A549 (cell line): ENCODE measurements at regions not wholly inside any gene's neighbourhood (a gene's known extent, or its start where the extent isn't known, plus 50 kb on each side); places are given as distances from the start of the nearest gene placed in this dataset.

Experiments used
- MAZ ChIP-seq: fragments of 150-350 bp; IDR thresholded peaks from 2 replicates; pipeline ENCODE4 v1.6.1; 2014; ENCODE audit warnings: antibody characterized with exemption, low read depth, low read length, borderline replicate concordance
- POLR2A ChIP-seq: IDR thresholded peaks from 2 replicates; pipeline ENCODE4 v1.6.1; 2012; ENCODE audit warnings: mild to moderate bottlenecking, low read length
- TF ChIP-seq, protein P1 (sequence below): fragments of >200 bp; sonication (Bioruptor Twin); formaldehyde crosslinking; IDR thresholded peaks from 3 replicates; pipeline ENCODE4 v1.5.1; 2016
- TF ChIP-seq, protein P2 (sequence below): IDR thresholded peaks from 2 replicates; pipeline ENCODE4 v1.6.1; 2012

DNA sequence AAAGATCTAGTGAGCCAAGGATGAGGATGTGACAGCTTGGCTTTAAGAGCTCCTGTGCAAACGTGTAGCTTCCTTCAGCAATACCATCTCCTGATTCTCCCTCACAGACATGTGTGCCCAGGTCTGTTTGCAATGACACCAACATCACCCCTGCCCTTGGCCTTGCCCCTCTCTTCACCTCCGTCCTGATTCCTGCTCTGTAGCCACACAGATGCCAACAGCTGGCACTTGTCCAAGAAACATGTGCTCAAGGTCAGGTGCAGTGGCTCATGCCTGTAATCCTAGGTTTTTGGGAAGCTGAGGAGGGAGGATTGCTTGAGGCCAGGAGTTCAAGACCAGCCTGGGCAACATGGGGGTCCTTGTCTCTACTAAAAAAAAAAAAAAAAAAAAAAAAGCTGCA, 103.8 kb upstream of the CRHR1 start:
- TF ChIP-seq, protein P1, sequence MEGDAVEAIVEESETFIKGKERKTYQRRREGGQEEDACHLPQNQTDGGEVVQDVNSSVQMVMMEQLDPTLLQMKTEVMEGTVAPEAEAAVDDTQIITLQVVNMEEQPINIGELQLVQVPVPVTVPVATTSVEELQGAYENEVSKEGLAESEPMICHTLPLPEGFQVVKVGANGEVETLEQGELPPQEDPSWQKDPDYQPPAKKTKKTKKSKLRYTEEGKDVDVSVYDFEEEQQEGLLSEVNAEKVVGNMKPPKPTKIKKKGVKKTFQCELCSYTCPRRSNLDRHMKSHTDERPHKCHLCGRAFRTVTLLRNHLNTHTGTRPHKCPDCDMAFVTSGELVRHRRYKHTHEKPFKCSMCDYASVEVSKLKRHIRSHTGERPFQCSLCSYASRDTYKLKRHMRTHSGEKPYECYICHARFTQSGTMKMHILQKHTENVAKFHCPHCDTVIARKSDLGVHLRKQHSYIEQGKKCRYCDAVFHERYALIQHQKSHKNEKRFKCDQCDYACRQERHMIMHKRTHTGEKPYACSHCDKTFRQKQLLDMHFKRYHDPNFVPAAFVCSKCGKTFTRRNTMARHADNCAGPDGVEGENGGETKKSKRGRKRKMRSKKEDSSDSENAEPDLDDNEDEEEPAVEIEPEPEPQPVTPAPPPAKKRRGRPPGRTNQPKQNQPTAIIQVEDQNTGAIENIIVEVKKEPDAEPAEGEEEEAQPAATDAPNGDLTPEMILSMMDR: no peak
- TF ChIP-seq, protein P2, sequence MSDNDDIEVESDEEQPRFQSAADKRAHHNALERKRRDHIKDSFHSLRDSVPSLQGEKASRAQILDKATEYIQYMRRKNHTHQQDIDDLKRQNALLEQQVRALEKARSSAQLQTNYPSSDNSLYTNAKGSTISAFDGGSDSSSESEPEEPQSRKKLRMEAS: no peak
- TF ChIP-seq MAZ (no peak), POLR2A (no peak)
